Naive thymus-derived CD8-positive, alpha-beta T cell (primary cell): ENCODE measurements at regions not wholly inside any gene's neighbourhood (a gene's known extent, or its start where the extent isn't known, plus 50 kb on each side); places are given as distances from the start of the nearest gene placed in this dataset.
A peak's percentile ranks its signal among the peaks of the same experiment; 100 is the strongest.

ENCODE experiments used
- ATAC-seq, 2 donors: fragments of 150-1000 bp; cut with Tn5 transposase in 1 of 2; sonication (Bioruptor Pico), chemical (Tn5 transposase) in 1 of 2; 1 replicate in 1 of 2; 2 replicates in 1 of 2; pipeline ENCODE4 v1.10.0; 2021; ENCODE audit warnings: mild to moderate bottlenecking in 2 of 2, moderate library complexity in 2 of 2
- POLR2A ChIA-PET: fragments of 350-600 bp; sonication (Branson Sonifier 250); formaldehyde crosslinking; loops from one replicate; lab custom pipeline; 2021; ENCODE audit warnings: antibody characterized with exemption; lab: Charles Lee
- DNase-seq, 10 donors: peaks; one replicate each; pipeline versions ENCODE4 v3.0.0 to v3.0.0-alpha.2; 2020 to 2022
- H3K27ac Mint-ChIP-seq, 10 donors: one replicate each; pipeline ENCODE4 v1.8.0; 2020 to 2022; ENCODE audit warnings: mild to moderate bottlenecking in 10 of 10, mixed read lengths in 10 of 10, moderate library complexity in 4 of 10, inconsistent platforms in 1 of 10
- H3K27me3 Mint-ChIP-seq, 5 donors: one replicate each; pipeline ENCODE4 v1.8.0; 2021 to 2022; ENCODE audit warnings: mixed read lengths in 5 of 5
- H3K36me3 Mint-ChIP-seq, 3 donors: one replicate each; pipeline ENCODE4 v1.8.0; 2020 to 2022; ENCODE audit warnings: mixed read lengths in 3 of 3, mild to moderate bottlenecking in 2 of 3, inconsistent platforms in 1 of 3
- H3K4me1 Mint-ChIP-seq, 4 donors: one replicate each; pipeline ENCODE4 v1.8.0; 2021 to 2022; ENCODE audit warnings: mixed read lengths in 4 of 4
- H3K4me3 Mint-ChIP-seq, 10 donors: one replicate each; pipeline ENCODE4 v1.8.0; 2020 to 2022; ENCODE audit warnings: mild to moderate bottlenecking in 10 of 10, mixed read lengths in 10 of 10, moderate library complexity in 6 of 10, inconsistent platforms in 1 of 10
- H3K9me3 Mint-ChIP-seq, 9 donors: one replicate each; pipeline ENCODE4 v1.8.0; 2020 to 2022; ENCODE audit warnings: mixed read lengths in 9 of 9, mild to moderate bottlenecking in 3 of 9, inconsistent platforms in 1 of 9, moderate library complexity in 1 of 9

- no peaks in the 10 kb centered on the region for H3K36me3 Mint-ChIP-seq
- H3K27me3 Mint-ChIP-seq, result peaks cover 0 to 21% (median 5%) of the 10 kb centered on the region in 5 donors
- H3K4me3 Mint-ChIP-seq, result no peak overlapping the region
- H3K4me1 Mint-ChIP-seq, result no peaks in the 10 kb centered on the region
- ATAC-seq (no peak), DNase-seq (no peak)
- POLR2A ChIA-PET, result no interaction called here
- peaks cover 0 to 2% (median 0%) of the 10 kb centered on the region in 9 donors for H3K9me3 Mint-ChIP-seq
- H3K27ac Mint-ChIP-seq, result no peak overlapping the region
Observed at GRCh38 chr2:217256251-217256650, 396.4 kb upstream of the TNP1 start.

GRCh38 chr2:217254111-217254510 lies 394.2 kb upstream of the TNP1 start:
- Mint-ChIP-seq H3K27ac (no peak overlapping the region), H3K4me3 (no peak overlapping the region), H3K4me1 (no peaks in the 10 kb centered on the region), H3K9me3 (peaks cover 0 to 2% (median 0%) of the 10 kb centered on the region in 9 donors), H3K27me3 (peaks cover 0 to 19% (median 5%) of the 10 kb centered on the region in 5 donors), H3K36me3 (no peaks in the 10 kb centered on the region)
- POLR2A ChIA-PET, result no interaction called here
- DNase-seq (no peak), ATAC-seq (no peak)

- DNase-seq (no peak), ATAC-seq (no peak)
- Mint-ChIP-seq H3K4me1 (no peaks in the 10 kb centered on the region), H3K4me3 (no peak overlapping the region), H3K36me3 (no peaks in the 10 kb centered on the region), H3K27ac (no peak overlapping the region), H3K9me3 (no peaks in the 10 kb centered on the region), H3K27me3 (peaks cover 0 to 23% (median 7%) of the 10 kb centered on the region in 5 donors)
- POLR2A ChIA-PET, result no interaction called here
Observed at GRCh38 chr2:217252181-217252580, 392.3 kb upstream of the TNP1 start.

GRCh38 chr2:217250013-217250524 lies 390.2 kb upstream of the TNP1 start:
- Mint-ChIP-seq H3K4me3 (no peak overlapping the region), H3K27ac (no peak overlapping the region), H3K4me1 (no peaks in the 10 kb centered on the region), H3K36me3 (no peaks in the 10 kb centered on the region), H3K9me3 (no peaks in the 10 kb centered on the region), H3K27me3 (peaks cover 0 to 24% (median 7%) of the 10 kb centered on the region in 5 donors)
- no peak for DNase-seq
- POLR2A ChIA-PET, result no interaction called here
- no peak for ATAC-seq

GRCh38 chr2:217249121-217250012 lies 389.5 kb upstream of the TNP1 start:
- H3K4me1 Mint-ChIP-seq, result no peaks in the 10 kb centered on the region
- no peak overlapping the region for H3K27ac Mint-ChIP-seq
- H3K9me3 Mint-ChIP-seq, result no peaks in the 10 kb centered on the region
- H3K36me3 Mint-ChIP-seq, result no peaks in the 10 kb centered on the region
- peaks cover 0 to 27% (median 7%) of the 10 kb centered on the region in 5 donors for H3K27me3 Mint-ChIP-seq
- DNase-seq, result no peak
- POLR2A ChIA-PET, result no interaction called here
- no peak overlapping the region for H3K4me3 Mint-ChIP-seq
- no peak for ATAC-seq

GRCh38 chr2:217248312-217248935 lies 388.6 kb upstream of the TNP1 start:
- ATAC-seq (no peak), DNase-seq (no peak)
- Mint-ChIP-seq H3K27me3 (peaks cover 2 to 27% (median 6%) of the 10 kb centered on the region in 5 donors), H3K9me3 (no peaks in the 10 kb centered on the region), H3K27ac (no peak overlapping the region), H3K36me3 (no peaks in the 10 kb centered on the region), H3K4me1 (no peaks in the 10 kb centered on the region), H3K4me3 (no peak overlapping the region)
- POLR2A ChIA-PET, result no interaction called here

GRCh38 chr2:217247476-217247875 lies 387.6 kb upstream of the TNP1 start:
- no peak overlapping the region for H3K4me3 Mint-ChIP-seq
- POLR2A ChIA-PET, result no interaction called here
- H3K27me3 Mint-ChIP-seq, result peaks cover 0 to 28% (median 10%) of the 10 kb centered on the region in 5 donors
- H3K4me1 Mint-ChIP-seq, result no peaks in the 10 kb centered on the region
- DNase-seq, result no peak
- no peak for ATAC-seq
- no peak overlapping the region for H3K27ac Mint-ChIP-seq
- H3K9me3 Mint-ChIP-seq, result no peaks in the 10 kb centered on the region
- no peaks in the 10 kb centered on the region for H3K36me3 Mint-ChIP-seq

GRCh38 chr2:217246108-217246507 lies 386.2 kb upstream of the TNP1 start:
- H3K4me1 Mint-ChIP-seq, result no peaks in the 10 kb centered on the region
- ATAC-seq, result no peak
- POLR2A ChIA-PET, result no interaction called here
- no peak overlapping the region for H3K4me3 Mint-ChIP-seq
- DNase-seq, result no peak
- peak overlapping the region in 1 of 10 donors; percentile 63 for H3K27ac Mint-ChIP-seq
- H3K27me3 Mint-ChIP-seq, result peaks cover 0 to 23% (median 10%) of the 10 kb centered on the region in 5 donors
- no peaks in the 10 kb centered on the region for H3K9me3 Mint-ChIP-seq
- H3K36me3 Mint-ChIP-seq, result no peaks in the 10 kb centered on the region

GRCh38 chr2:217244815-217245214 lies 385.0 kb upstream of the TNP1 start:
- H3K9me3 Mint-ChIP-seq, result no peaks in the 10 kb centered on the region
- DNase-seq (no peak), ATAC-seq (no peak)
- no peak overlapping the region for H3K27ac Mint-ChIP-seq
- H3K27me3 Mint-ChIP-seq, result peaks cover 0 to 25% (median 10%) of the 10 kb centered on the region in 5 donors
- H3K36me3 Mint-ChIP-seq, result no peaks in the 10 kb centered on the region
- no peaks in the 10 kb centered on the region for H3K4me1 Mint-ChIP-seq
- POLR2A ChIA-PET, result no interaction called here
- no peak overlapping the region for H3K4me3 Mint-ChIP-seq

- Mint-ChIP-seq H3K27ac (no peak overlapping the region), H3K4me3 (no peak overlapping the region), H3K27me3 (peaks cover 3 to 27% (median 10%) of the 10 kb centered on the region in 5 donors), H3K4me1 (no peaks in the 10 kb centered on the region), H3K9me3 (peaks cover 0 to 4% (median 0%) of the 10 kb centered on the region in 9 donors), H3K36me3 (peaks cover 0 to 4% (median 0%) of the 10 kb centered on the region in 3 donors)
- POLR2A ChIA-PET, result no interaction called here
- DNase-seq (no peak), ATAC-seq (no peak)
Observed at GRCh38 chr2:217242947-217243346, 383.1 kb upstream of the TNP1 start.

- Mint-ChIP-seq H3K9me3 (peaks cover 0 to 9% (median 6%) of the 10 kb centered on the region in 9 donors), H3K36me3 (peaks cover 0 to 6% (median 0%) of the 10 kb centered on the region in 3 donors), H3K4me3 (no peak overlapping the region), H3K4me1 (peaks cover 0 to 1% (median 0%) of the 10 kb centered on the region in 4 donors), H3K27me3 (peaks cover 0 to 23% (median 0%) of the 10 kb centered on the region in 5 donors), H3K27ac (no peak overlapping the region)
- DNase-seq, result no peak
- POLR2A ChIA-PET, result no interaction called here
- ATAC-seq, result no peak
Observed at GRCh38 chr2:217231724-217232123, 371.9 kb upstream of the TNP1 start.

GRCh38 chr2:217231212-217231611 lies 371.3 kb upstream of the TNP1 start:
- peaks cover 0 to under 1% (median 0%) of the 10 kb centered on the region in 3 donors for H3K36me3 Mint-ChIP-seq

GRCh38 chr2:217228732-217229131 lies 368.9 kb upstream of the TNP1 start:
- Mint-ChIP-seq H3K4me1 (peaks cover 0 to under 1% (median under 1%) of the 10 kb centered on the region in 4 donors), H3K27me3 (peaks cover 0 to 14% (median 0%) of the 10 kb centered on the region in 5 donors), H3K36me3 (no peaks in the 10 kb centered on the region), H3K27ac (no peak overlapping the region), H3K9me3 (no peaks in the 10 kb centered on the region), H3K4me3 (no peak overlapping the region)
- DNase-seq (no peak), ATAC-seq (no peak)
- POLR2A ChIA-PET, result no interaction called here

More at GRCh38 chr2:217231212-217231611, 371.3 kb upstream of the TNP1 start:
- ATAC-seq (no peak), DNase-seq (no peak)
- no peak overlapping the region for H3K4me3 Mint-ChIP-seq
- POLR2A ChIA-PET, result no interaction called here
- H3K9me3 Mint-ChIP-seq, result peaks cover 0 to 4% (median under 1%) of the 10 kb centered on the region in 9 donors
- H3K27me3 Mint-ChIP-seq, result peaks cover 0 to 17% (median 0%) of the 10 kb centered on the region in 5 donors
- peaks cover 0 to 1% (median 0%) of the 10 kb centered on the region in 4 donors for H3K4me1 Mint-ChIP-seq
- H3K27ac Mint-ChIP-seq, result no peak overlapping the region
